ENCODE measurements at regions not wholly inside any gene's neighbourhood (a gene's known extent, or its start where the extent isn't known, plus 50 kb on each side); places are given as distances from the start of the nearest gene placed in this dataset.
A peak's percentile ranks its signal among the peaks of the same experiment; 100 is the strongest.

GRCh38 chr2:176622792-176623191 lies 353.6 kb downstream of the MTX2 start:
- DNase-seq, result no peak

GRCh38 chr2:176626796-176627195 lies 357.6 kb downstream of the MTX2 start:
- DNase-seq, result no peak

GRCh38 chr2:176628438-176628837 lies 359.2 kb downstream of the MTX2 start:
- no peak for DNase-seq

GRCh38 chr2:176633754-176634153 lies 364.5 kb downstream of the MTX2 start:
- no peak for DNase-seq

- DNase-seq, result no peak
Measured at GRCh38 chr2:176636401-176636800, 367.2 kb downstream of the MTX2 start.

GRCh38 chr2:176637142-176637485 lies 367.9 kb downstream of the MTX2 start:
- no peak for DNase-seq

GRCh38 chr2:176637486-176638166 lies 368.4 kb downstream of the MTX2 start:
- peak; percentile 78 for DNase-seq

GRCh38 chr2:176638167-176639015 lies 369.1 kb downstream of the MTX2 start:
- DNase-seq, result peak; percentile 75

- no peak for DNase-seq
Measured at GRCh38 chr2:176639016-176639343, 369.7 kb downstream of the MTX2 start.

GRCh38 chr2:176639671-176640070 lies 370.4 kb downstream of the MTX2 start:
- DNase-seq, result no peak

- no peak for DNase-seq
Measured at GRCh38 chr2:176641436-176641835, 372.2 kb downstream of the MTX2 start.

- DNase-seq, result no peak
Measured at GRCh38 chr2:176642074-176642473, 372.8 kb downstream of the MTX2 start.

- DNase-seq, result peak; percentile 85
Measured at GRCh38 chr2:176643646-176644045, 374.4 kb downstream of the MTX2 start.

GRCh38 chr2:176645494-176645893 lies 376.3 kb downstream of the MTX2 start:
- DNase-seq, result no peak

GRCh38 chr2:176646033-176646615 lies 376.9 kb downstream of the MTX2 start:
- DNase-seq, result no peak

- peak; percentile 71 for DNase-seq
Measured at GRCh38 chr2:176647325-176648165, 378.3 kb downstream of the MTX2 start.

- peak; percentile 79 for DNase-seq
Measured at GRCh38 chr2:176648700-176649297, 379.6 kb downstream of the MTX2 start.

GRCh38 chr2:176650104-176650837 lies 381.0 kb downstream of the MTX2 start:
- DNase-seq, result peak; percentile 23

- DNase-seq, result no peak
Measured at GRCh38 chr2:176650838-176651555, 381.8 kb downstream of the MTX2 start.

- peak; percentile 79 for DNase-seq
Measured at GRCh38 chr2:176652300-176653182, 383.3 kb downstream of the MTX2 start.

All from NCI-H69 (cell line).